ENCODE measurements at regions not wholly inside any gene's neighbourhood (a gene's known extent, or its start where the extent isn't known, plus 50 kb on each side); places are given as distances from the start of the nearest gene placed in this dataset.
A peak's percentile ranks its signal among the peaks of the same experiment; 100 is the strongest.

GRCh38 chr9:89863837-89864236, 259.0 kb downstream of the GADD45G start:
- TF ChIP-seq RFX5 (IDR thresholded peaks at IDR 0.05; ENCODE audit: low read depth, low read length) (no peak), CTCF (IDR thresholded peaks at IDR 0.05 in 2 of 3, conservative IDR thresholded peaks at IDR 0.05 in 1 of 3; ENCODE audit: control insufficient read depth in 2 of 3, extremely low read depth in 1 of 3, insufficient read depth in 1 of 3, low read depth in 3 of 3, low read length in 3 of 3) (no peak), FOS (IDR thresholded peaks at IDR 0.05; ENCODE audit: borderline replicate concordance, extremely low read depth, insufficient read length) (no peak), GATAD2B (conservative IDR thresholded peaks at IDR 0.05; ENCODE audit: low read depth) (0 out of 2 replicates have a peak, but pooled peaks have one; percentile 29), MEF2A (IDR thresholded peaks at IDR 0.05; ENCODE audit: insufficient read depth, low read depth, low read length) (no peak), MXI1 (IDR thresholded peaks at IDR 0.05; ENCODE audit: low read depth, low read length) (no peak), USF2 (IDR thresholded peaks at IDR 0.05; ENCODE audit: borderline replicate concordance, low read depth, low read length) (no peak), RAD21 (IDR thresholded peaks at IDR 0.05; ENCODE audit: insufficient read depth, low read depth, low read length) (no peak), TCF12 (IDR thresholded peaks at IDR 0.05; ENCODE audit: low read depth, low read length) (no peak), SRF (IDR thresholded peaks at IDR 0.05; ENCODE audit: low read depth in 2 of 2, low read length in 2 of 2) (no peak), ZNF384 (IDR thresholded peaks at IDR 0.05; ENCODE audit: borderline replicate concordance, low read depth, low read length) (no peak)
